Hematopoietic multipotent progenitor cell (in vitro differentiated cells): ENCODE measurements at regions not wholly inside any gene's neighbourhood (a gene's known extent, or its start where the extent isn't known, plus 50 kb on each side); places are given as distances from the start of the nearest gene placed in this dataset.
A peak's percentile ranks its signal among the peaks of the same experiment; 100 is the strongest.

Source experiments
- DNase-seq, 3 donors: peaks; one replicate each; pipeline ENCODE4 v3.0.0-alpha.2; 2011 to 2015; ENCODE audit warnings: low read depth in 2 of 3, low spot score in 2 of 3

- peak in 2 of 3 donors; percentile 9 to 26 for DNase-seq
Measured at GRCh38 chr18:31246460-31246859, 71.5 kb upstream of the DSG1 start.

- DNase-seq: no peak
Measured at GRCh38 chr18:31247574-31248199, 70.3 kb upstream of the DSG1 start.

GRCh38 chr18:31248783-31249521 lies 69.0 kb upstream of the DSG1 start:
- no peak for DNase-seq

DNA sequence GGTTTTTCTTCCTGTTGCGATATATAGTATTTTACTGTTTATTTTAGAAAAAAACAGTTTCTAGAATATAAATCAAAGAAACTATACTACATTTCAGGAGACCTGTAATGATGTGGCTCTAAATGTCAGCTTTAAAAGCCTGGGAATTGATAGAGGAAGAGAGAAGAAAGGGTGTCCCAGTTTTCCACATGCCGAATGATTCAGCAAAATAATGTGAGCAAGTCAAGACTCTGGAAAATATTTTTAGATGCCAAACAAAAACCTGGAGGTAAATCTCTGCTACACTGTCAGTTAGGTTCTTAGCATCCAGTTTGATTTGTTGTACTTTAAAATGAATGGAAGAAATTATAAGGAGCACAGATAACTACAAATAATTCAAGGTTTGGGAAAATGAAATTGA lies 67.1 kb upstream of the DSG1 start:
- no peak for DNase-seq

GRCh38 chr18:31252522-31252921 lies 65.4 kb upstream of the DSG1 start:
- no peak for DNase-seq

DNA sequence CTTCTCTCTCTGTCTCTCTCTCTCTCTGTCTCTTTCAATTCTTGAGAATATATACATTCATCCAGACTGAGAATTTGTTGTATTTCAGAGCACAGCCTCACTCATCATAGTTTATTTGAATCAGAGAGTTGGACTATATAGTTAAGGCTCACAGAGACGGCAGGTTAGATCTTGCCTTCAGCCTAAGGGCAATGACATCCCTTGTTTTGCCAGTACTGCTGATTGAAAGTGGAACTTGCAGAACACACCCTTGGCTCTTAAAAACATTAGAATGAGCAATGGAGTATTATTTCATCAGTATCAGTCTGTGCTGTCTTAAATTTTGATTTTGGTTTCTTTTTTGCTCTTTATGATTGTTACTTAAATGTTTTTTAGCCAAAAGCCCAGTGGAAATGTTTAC lies 62.0 kb upstream of the DSG1 start:
- DNase-seq: no peak

- DNase-seq: no peak
Measured at GRCh38 chr18:31258789-31259188, 59.2 kb upstream of the DSG1 start.

GRCh38 chr18:31261792-31262582 lies 56.0 kb upstream of the DSG1 start:
- DNase-seq: no peak

GRCh38 chr18:31267823-31268481 lies 50.0 kb upstream of the DSG1 start:
- no peak for DNase-seq
